ENCODE measurements at regions not wholly inside any gene's neighbourhood (a gene's known extent, or its start where the extent isn't known, plus 50 kb on each side); places are given as distances from the start of the nearest gene placed in this dataset.

DNA sequence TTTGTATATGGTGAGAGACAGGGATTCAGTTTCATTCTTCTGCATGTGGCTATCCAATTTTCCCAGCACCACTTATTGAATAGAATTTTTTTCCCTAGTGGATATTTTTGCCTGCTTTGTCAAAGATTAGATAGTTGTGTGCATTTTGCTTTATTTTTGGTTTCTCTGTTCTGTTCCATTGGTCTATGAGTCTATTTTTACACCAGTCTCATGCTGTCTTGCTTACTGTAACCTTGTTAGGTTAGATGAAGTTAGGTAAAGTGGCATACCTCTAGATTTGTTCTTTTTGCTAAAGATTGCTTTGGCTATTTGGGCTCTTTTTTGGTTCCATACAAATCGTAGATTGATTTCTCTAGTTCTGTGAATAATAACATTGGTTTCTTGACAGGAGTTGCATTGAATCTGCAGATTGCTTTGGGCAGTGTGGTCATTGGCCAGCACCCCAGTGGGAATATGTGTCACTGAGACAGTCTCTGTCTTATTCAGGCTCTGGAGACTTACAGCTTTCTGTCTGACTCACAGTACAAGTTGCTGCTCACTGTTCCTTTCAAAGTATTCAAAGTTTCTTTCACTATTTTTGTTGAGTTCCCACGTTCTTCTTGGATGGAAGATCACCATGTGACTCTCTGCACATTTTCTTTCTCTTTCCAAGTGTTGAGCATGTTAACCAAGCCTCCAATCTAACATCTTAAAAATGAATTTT lies 709.1 kb downstream of the CDH11 start:
- no peaks in the 10 kb centered on the region for H3K36me3 ChIP-seq
- WGBS, 5 donors: 50 to 75% (median 68%) methylated on average over 2 of the region's 2 CpGs
- no peak for TF ChIP-seq POLR2AphosphoS5 (IDR thresholded peaks at IDR 0.05)
- TF ChIP-seq POLR2A (IDR thresholded peaks at IDR 0.05): no peak
- no peak for TF ChIP-seq EP300 (IDR thresholded peaks at IDR 0.05)
- TF ChIP-seq, protein P1, sequence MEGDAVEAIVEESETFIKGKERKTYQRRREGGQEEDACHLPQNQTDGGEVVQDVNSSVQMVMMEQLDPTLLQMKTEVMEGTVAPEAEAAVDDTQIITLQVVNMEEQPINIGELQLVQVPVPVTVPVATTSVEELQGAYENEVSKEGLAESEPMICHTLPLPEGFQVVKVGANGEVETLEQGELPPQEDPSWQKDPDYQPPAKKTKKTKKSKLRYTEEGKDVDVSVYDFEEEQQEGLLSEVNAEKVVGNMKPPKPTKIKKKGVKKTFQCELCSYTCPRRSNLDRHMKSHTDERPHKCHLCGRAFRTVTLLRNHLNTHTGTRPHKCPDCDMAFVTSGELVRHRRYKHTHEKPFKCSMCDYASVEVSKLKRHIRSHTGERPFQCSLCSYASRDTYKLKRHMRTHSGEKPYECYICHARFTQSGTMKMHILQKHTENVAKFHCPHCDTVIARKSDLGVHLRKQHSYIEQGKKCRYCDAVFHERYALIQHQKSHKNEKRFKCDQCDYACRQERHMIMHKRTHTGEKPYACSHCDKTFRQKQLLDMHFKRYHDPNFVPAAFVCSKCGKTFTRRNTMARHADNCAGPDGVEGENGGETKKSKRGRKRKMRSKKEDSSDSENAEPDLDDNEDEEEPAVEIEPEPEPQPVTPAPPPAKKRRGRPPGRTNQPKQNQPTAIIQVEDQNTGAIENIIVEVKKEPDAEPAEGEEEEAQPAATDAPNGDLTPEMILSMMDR (IDR thresholded peaks at IDR 0.05): no peak
- no peak overlapping the region for H3K27ac ChIP-seq
- DNase-seq: no peak
- no peaks in the 10 kb centered on the region for H3K27me3 ChIP-seq
- no peaks in the 10 kb centered on the region for H3K4me1 ChIP-seq
- no peak overlapping the region for H3K4me3 ChIP-seq
- intact Hi-C loops (cut with DNase I; ENCODE audit: low total_unique reads): no loop called here
- H3K9me3 ChIP-seq: no peaks in the 10 kb centered on the region

DNA sequence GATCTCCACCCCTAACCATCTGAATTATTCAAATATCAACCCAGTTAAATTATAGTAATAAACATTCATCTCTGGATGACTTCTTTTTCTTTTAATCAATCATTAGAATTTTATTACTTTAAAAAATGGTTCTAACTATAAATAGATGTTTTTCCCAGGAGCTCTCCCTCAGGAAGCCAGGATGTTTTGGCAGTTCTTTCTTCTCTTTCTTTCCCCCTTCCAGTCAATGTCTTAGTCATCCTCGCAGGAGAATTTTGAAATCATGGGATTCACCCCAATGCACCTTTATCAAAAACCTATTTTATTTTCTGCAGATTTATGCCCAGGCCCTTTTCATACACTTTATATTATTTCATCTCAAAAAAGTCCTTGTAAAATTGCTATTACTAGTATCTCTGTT lies 711.6 kb downstream of the CDH11 start:
- H3K36me3 ChIP-seq: no peaks in the 10 kb centered on the region
- no peak overlapping the region for H3K4me3 ChIP-seq
- H3K9me3 ChIP-seq: no peaks in the 10 kb centered on the region
- intact Hi-C loops (cut with DNase I; ENCODE audit: low total_unique reads): no loop called here
- TF ChIP-seq POLR2A (IDR thresholded peaks at IDR 0.05): no peak
- TF ChIP-seq EP300 (IDR thresholded peaks at IDR 0.05): no peak
- TF ChIP-seq, protein P1 (IDR thresholded peaks at IDR 0.05): no peak
- no peak for TF ChIP-seq POLR2AphosphoS5 (IDR thresholded peaks at IDR 0.05)
- no peaks in the 10 kb centered on the region for H3K4me1 ChIP-seq
- H3K27ac ChIP-seq: no peak overlapping the region
- no peaks in the 10 kb centered on the region for H3K27me3 ChIP-seq
- no peak for DNase-seq
- WGBS, 5 donors: 50 to 68% (median 60%) methylated on average over 1 of the region's 1 CpG

DNA sequence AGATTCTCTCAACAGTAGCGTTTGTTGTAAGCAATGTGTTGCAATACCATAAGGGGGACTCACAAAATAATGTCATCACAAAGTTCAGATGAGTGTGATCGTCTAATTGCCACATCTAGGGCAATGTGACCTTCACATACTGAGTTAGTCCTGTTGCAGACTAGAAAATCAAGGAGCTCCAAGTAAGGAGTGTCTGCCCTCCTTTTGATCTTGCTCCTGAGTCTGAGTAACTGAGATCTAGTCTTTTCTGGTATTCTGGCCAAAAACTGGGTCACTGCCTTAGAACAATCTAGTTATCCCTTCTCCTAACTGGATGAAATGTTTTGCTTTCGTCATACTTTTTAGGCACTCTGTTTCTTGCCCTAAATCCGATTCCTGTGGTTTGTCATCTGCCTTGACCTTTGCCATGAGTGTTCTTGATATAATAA lies 712.1 kb downstream of the CDH11 start:
- no peaks in the 10 kb centered on the region for H3K4me1 ChIP-seq
- no peaks in the 10 kb centered on the region for H3K27me3 ChIP-seq
- H3K9me3 ChIP-seq: no peaks in the 10 kb centered on the region
- no peak overlapping the region for H3K27ac ChIP-seq
- 73 to 84% (median 83%) methylated on average over 4 of the region's 4 CpGs for WGBS, 5 donors
- H3K4me3 ChIP-seq: no peak overlapping the region
- TF ChIP-seq EP300 (IDR thresholded peaks at IDR 0.05) (no peak), POLR2AphosphoS5 (IDR thresholded peaks at IDR 0.05) (no peak), POLR2A (IDR thresholded peaks at IDR 0.05) (no peak)
- TF ChIP-seq, protein P1 (IDR thresholded peaks at IDR 0.05): no peak
- no peaks in the 10 kb centered on the region for H3K36me3 ChIP-seq
- no peak for DNase-seq
- intact Hi-C loops (cut with DNase I; ENCODE audit: low total_unique reads): no loop called here

DNA sequence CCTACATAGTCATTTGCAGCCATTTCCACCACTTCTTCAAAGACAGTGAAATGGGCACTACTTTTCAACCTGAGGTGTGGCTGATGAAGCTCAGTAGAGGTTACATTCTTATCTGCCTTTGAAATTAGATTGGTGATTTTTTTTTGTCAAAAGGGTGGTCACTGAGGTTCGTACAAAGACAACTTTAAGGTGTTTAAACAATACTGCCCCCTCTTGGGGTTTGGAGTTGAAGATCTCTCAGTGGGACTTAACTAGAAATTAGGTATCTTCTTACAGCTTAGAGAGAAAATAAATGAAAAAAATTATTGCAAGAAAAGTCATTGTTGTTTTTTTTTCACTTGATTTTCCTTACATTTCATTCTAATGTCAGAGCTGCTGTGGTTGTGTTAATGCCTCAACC lies 713.2 kb downstream of the CDH11 start:
- TF ChIP-seq EP300 (IDR thresholded peaks at IDR 0.05) (no peak), POLR2AphosphoS5 (IDR thresholded peaks at IDR 0.05) (no peak), POLR2A (IDR thresholded peaks at IDR 0.05) (no peak)
- TF ChIP-seq, protein P1 (IDR thresholded peaks at IDR 0.05): no peak
- no peak for DNase-seq
- no peak overlapping the region for H3K4me3 ChIP-seq
- H3K36me3 ChIP-seq: no peaks in the 10 kb centered on the region
- no peaks in the 10 kb centered on the region for H3K9me3 ChIP-seq
- intact Hi-C loops (cut with DNase I; ENCODE audit: low total_unique reads): no loop called here
- H3K27ac ChIP-seq: no peak overlapping the region
- 61 to 74% (median 62%) methylated on average over 1 of the region's 1 CpG for WGBS, 5 donors
- H3K27me3 ChIP-seq: no peaks in the 10 kb centered on the region
- H3K4me1 ChIP-seq: no peaks in the 10 kb centered on the region

Measured in stomach (tissue), 8 donors.